Glutamatergic neuron (in vitro differentiated cells): ENCODE measurements at regions not wholly inside any gene's neighbourhood (a gene's known extent, or its start where the extent isn't known, plus 50 kb on each side); places are given as distances from the start of the nearest gene placed in this dataset.

Source experiments
- DNase-seq: peaks from one replicate; pipeline ENCODE4 v3.0.0; 2022
- H3K27ac Mint-ChIP-seq: one replicate; pipeline ENCODE4 v1.8.0; 2020; ENCODE audit warnings: mild to moderate bottlenecking, mixed read lengths, inconsistent platforms; ENCODE audit not compliant: unreplicated experiment
- H3K27me3 Mint-ChIP-seq: one replicate; pipeline ENCODE4 v1.8.0; 2020; ENCODE audit warnings: mild to moderate bottlenecking, moderate library complexity, mixed read lengths, inconsistent platforms; ENCODE audit not compliant: unreplicated experiment
- H3K36me3 Mint-ChIP-seq: one replicate; pipeline ENCODE4 v1.8.0; 2020; ENCODE audit warnings: mild to moderate bottlenecking, mixed read lengths, inconsistent platforms; ENCODE audit not compliant: unreplicated experiment
- H3K4me1 Mint-ChIP-seq: one replicate; pipeline ENCODE4 v1.8.0; 2020; ENCODE audit warnings: mild to moderate bottlenecking, low read depth, mixed read lengths, inconsistent platforms; ENCODE audit not compliant: unreplicated experiment
- H3K4me3 Mint-ChIP-seq: one replicate; pipeline ENCODE4 v1.8.0; 2020; ENCODE audit warnings: mild to moderate bottlenecking, mixed read lengths, inconsistent platforms; ENCODE audit not compliant: unreplicated experiment
- H3K9me3 Mint-ChIP-seq: one replicate; pipeline ENCODE4 v1.8.0; 2020; ENCODE audit warnings: mild to moderate bottlenecking, moderate library complexity, mixed read lengths, inconsistent platforms; ENCODE audit not compliant: unreplicated experiment
- TF ChIP-seq, protein P1 (sequence below): fragments of 200-600 bp; sonication (generic); IDR thresholded peaks from one replicate; pipeline ENCODE4 v1.5.0; 2021; ENCODE audit not compliant: partially characterized antibody, unreplicated experiment

DNA sequence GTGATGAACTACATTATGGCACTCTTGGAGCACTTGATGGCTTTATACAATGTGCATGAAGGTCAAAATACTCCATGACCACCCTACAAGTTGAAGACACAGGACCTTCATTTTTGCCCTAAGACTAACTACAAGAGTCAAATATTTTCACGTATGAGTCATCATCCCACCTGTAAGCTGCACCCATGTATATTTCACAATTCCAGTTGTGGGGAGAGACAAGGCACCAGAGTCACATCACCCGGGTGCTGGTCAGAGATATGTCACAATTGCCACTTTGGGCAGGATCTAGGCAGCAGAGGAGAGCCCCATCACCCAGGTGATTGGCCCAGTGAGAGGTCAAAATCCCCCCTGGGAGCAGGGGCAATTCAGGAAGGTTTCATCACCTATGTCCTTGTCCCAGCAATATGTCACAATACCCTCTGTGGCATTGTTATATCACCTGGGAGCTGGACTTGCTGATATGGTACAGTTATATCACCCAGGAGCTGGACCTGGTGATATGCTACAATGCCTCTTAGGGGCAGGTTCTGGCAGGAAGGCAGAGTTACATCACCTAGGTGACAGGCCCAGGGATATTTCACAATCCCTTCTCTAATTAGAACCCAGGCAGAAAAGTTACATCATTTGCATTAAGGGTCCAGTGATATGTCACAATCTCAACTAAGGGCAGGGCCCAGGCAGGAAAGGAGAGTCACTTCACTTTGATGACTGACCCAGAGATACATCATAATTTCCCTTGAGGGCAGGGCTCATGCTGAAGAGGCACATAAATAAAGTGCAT is 1839.2 kb downstream of the TP53TG3F start:
- Mint-ChIP-seq H3K27me3 (peaks cover 2% of the 10 kb centered on the region), H3K27ac (no peak overlapping the region), H3K4me3 (no peak overlapping the region), H3K36me3 (no peaks in the 10 kb centered on the region), H3K4me1 (no peaks in the 10 kb centered on the region), H3K9me3 (peaks cover 13% of the 10 kb centered on the region)
- TF ChIP-seq, protein P1, sequence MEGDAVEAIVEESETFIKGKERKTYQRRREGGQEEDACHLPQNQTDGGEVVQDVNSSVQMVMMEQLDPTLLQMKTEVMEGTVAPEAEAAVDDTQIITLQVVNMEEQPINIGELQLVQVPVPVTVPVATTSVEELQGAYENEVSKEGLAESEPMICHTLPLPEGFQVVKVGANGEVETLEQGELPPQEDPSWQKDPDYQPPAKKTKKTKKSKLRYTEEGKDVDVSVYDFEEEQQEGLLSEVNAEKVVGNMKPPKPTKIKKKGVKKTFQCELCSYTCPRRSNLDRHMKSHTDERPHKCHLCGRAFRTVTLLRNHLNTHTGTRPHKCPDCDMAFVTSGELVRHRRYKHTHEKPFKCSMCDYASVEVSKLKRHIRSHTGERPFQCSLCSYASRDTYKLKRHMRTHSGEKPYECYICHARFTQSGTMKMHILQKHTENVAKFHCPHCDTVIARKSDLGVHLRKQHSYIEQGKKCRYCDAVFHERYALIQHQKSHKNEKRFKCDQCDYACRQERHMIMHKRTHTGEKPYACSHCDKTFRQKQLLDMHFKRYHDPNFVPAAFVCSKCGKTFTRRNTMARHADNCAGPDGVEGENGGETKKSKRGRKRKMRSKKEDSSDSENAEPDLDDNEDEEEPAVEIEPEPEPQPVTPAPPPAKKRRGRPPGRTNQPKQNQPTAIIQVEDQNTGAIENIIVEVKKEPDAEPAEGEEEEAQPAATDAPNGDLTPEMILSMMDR: no peak
- DNase-seq: no peak

DNA sequence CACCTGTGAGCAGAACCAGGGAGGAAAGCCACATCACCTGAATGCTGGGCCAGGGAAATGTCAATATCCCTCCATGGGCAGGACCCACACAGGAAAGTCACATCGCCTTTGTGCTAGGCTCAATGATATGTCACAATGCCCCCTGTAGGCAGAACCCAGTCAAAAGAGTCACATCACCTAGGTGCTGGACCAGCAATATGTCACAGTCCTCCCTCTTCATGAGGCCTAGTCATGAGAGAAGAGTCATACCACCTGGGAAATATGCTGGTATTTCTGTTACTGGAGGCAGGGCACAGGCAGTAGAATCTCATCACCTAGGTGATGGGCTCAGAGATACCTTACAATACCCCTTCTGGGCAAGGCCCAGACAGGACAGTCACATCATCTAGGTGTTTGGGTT is 1843.4 kb downstream of the TP53TG3F start:
- no peaks in the 10 kb centered on the region for H3K36me3 Mint-ChIP-seq
- H3K27ac Mint-ChIP-seq: no peak overlapping the region
- H3K4me1 Mint-ChIP-seq: no peaks in the 10 kb centered on the region
- H3K4me3 Mint-ChIP-seq: no peak overlapping the region
- TF ChIP-seq, protein P1: no peak
- H3K9me3 Mint-ChIP-seq: peaks cover 10% of the 10 kb centered on the region
- H3K27me3 Mint-ChIP-seq: peaks cover 3% of the 10 kb centered on the region
- no peak for DNase-seq

DNA sequence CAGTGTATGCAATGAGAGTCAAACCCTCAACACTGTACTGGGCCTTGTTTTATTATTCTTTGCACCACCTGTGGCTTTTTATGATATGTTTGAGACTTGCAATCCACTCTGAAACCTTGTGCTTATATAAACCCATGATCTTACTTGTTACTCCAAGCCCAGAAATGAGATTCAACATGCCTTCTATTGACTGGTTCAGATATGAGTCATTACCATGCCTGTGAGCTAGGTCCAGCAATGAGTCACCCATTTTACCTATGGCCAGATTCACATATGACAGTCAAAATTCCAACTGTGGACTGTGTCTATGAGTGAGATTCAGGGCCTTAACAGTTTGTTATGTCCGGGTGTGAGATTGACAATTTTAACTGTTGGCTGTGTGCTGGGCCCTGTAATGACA is 1846.1 kb downstream of the TP53TG3F start:
- no peak for DNase-seq
- H3K4me1 Mint-ChIP-seq: no peaks in the 10 kb centered on the region
- TF ChIP-seq, protein P1: no peak
- no peaks in the 10 kb centered on the region for H3K36me3 Mint-ChIP-seq
- no peak overlapping the region for H3K27ac Mint-ChIP-seq
- H3K4me3 Mint-ChIP-seq: no peak overlapping the region
- H3K9me3 Mint-ChIP-seq: peaks cover 10% of the 10 kb centered on the region
- H3K27me3 Mint-ChIP-seq: peaks cover 3% of the 10 kb centered on the region

DNA sequence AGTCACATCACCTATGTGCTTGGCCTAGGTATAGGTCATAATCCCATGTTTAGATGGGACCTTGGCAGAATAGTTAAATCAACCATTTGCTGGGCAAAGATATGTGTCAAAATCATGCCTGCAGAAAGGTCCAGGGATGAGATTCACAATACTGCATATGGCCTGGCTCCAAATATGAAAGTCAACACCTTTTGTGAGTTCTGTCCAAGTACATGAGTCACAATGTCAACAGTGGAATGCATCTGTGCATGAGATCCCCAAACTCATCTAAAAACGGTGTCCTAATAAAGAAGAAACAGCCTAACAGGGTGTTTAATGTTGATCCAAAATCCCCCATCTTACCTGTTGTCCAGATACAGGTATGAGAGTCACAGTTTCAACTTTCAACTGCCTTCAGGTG is 1847.5 kb downstream of the TP53TG3F start:
- H3K27me3 Mint-ChIP-seq: peaks cover 1% of the 10 kb centered on the region
- TF ChIP-seq, protein P1: no peak
- no peak overlapping the region for H3K27ac Mint-ChIP-seq
- DNase-seq: no peak
- peaks cover 9% of the 10 kb centered on the region for H3K9me3 Mint-ChIP-seq
- no peaks in the 10 kb centered on the region for H3K36me3 Mint-ChIP-seq
- no peak overlapping the region for H3K4me3 Mint-ChIP-seq
- H3K4me1 Mint-ChIP-seq: no peaks in the 10 kb centered on the region

DNA sequence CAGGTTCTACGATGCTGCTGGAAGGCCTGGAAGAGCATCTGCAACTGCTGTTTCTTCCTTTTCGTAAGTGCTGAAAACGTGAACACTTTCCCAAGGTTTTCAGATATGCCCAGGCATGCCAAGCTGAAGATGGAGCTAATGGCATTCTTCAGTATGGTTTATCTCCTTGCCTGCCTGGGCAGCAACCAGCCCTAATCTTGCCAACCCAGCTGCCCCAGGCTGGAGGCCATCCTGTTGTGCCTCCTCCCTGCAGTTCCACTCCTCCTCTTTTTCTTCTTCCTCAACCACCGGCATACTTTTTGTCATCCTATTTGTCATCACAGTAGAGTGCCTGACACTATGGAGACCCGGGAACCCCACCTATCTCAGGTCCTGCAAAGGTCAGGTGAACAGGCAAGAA is 1849.3 kb downstream of the TP53TG3F start:
- TF ChIP-seq, protein P1: no peak
- H3K27ac Mint-ChIP-seq: no peak overlapping the region
- no peak for DNase-seq
- H3K4me1 Mint-ChIP-seq: no peaks in the 10 kb centered on the region
- peaks cover 12% of the 10 kb centered on the region for H3K9me3 Mint-ChIP-seq
- no peaks in the 10 kb centered on the region for H3K36me3 Mint-ChIP-seq
- H3K4me3 Mint-ChIP-seq: no peak overlapping the region
- H3K27me3 Mint-ChIP-seq: peaks cover 1% of the 10 kb centered on the region
